ENCODE measurements at regions not wholly inside any gene's neighbourhood (a gene's known extent, or its start where the extent isn't known, plus 50 kb on each side); places are given as distances from the start of the nearest gene placed in this dataset.

- no peak for DNase-seq
These were observed 142.0 kb downstream of the PTPN20 start for GRCh38 chr10:47053081-47053798.

GRCh38 chr10:47054974-47055373 lies 143.7 kb downstream of the PTPN20 start:
- DNase-seq = no peak

GRCh38 chr10:47055386-47056246 lies 144.4 kb downstream of the PTPN20 start:
- no peak for DNase-seq

GRCh38 chr10:47056247-47056510 lies 145.0 kb downstream of the PTPN20 start:
- DNase-seq = no peak

GRCh38 chr10:47057471-47057870 lies 146.2 kb downstream of the PTPN20 start:
- no peak for DNase-seq

GRCh38 chr10:47058032-47058702 lies 146.9 kb downstream of the PTPN20 start:
- no peak for DNase-seq

GRCh38 chr10:47058961-47059391 lies 147.7 kb downstream of the PTPN20 start:
- no peak for DNase-seq

GRCh38 chr10:47059606-47060311 lies 148.5 kb downstream of the PTPN20 start:
- DNase-seq = no peak

GRCh38 chr10:47060356-47060755 lies 149.1 kb downstream of the PTPN20 start:
- no peak for DNase-seq

GRCh38 chr10:47060993-47061500 lies 149.8 kb downstream of the PTPN20 start:
- DNase-seq = no peak

GRCh38 chr10:47061776-47062175 lies 150.5 kb downstream of the PTPN20 start:
- DNase-seq = no peak

GRCh38 chr10:47062441-47063200 lies 151.4 kb downstream of the PTPN20 start:
- DNase-seq = no peak

- DNase-seq = no peak
These were observed 152.6 kb downstream of the PTPN20 start for GRCh38 chr10:47063858-47064257.

- DNase-seq = no peak
These were observed 154.7 kb downstream of the PTPN20 start for GRCh38 chr10:47065903-47066302.

- no peak for DNase-seq
These were observed 157.0 kb downstream of the PTPN20 start for GRCh38 chr10:47067949-47068940.

- DNase-seq = no peak
These were observed 159.3 kb downstream of the PTPN20 start for GRCh38 chr10:47070541-47070940.

GRCh38 chr10:47071891-47072290 lies 160.7 kb downstream of the PTPN20 start:
- DNase-seq = no peak

- no peak for DNase-seq
These were observed 162.7 kb downstream of the PTPN20 start for GRCh38 chr10:47073967-47074366.

- DNase-seq = no peak
These were observed 165.7 kb downstream of the PTPN20 start for GRCh38 chr10:47076949-47077361.

GRCh38 chr10:47077386-47077785 lies 166.2 kb downstream of the PTPN20 start:
- DNase-seq = no peak

- no peak for DNase-seq
These were observed 166.7 kb downstream of the PTPN20 start for GRCh38 chr10:47077941-47078340.
